ENCODE measurements at regions not wholly inside any gene's neighbourhood (a gene's known extent, or its start where the extent isn't known, plus 50 kb on each side); places are given as distances from the start of the nearest gene placed in this dataset.

- TF ChIP-seq CTCF (IDR thresholded peaks at IDR 0.05; ENCODE audit: insufficient read depth, missing control alignments), result no peak
- DNase-seq (ENCODE audit: insufficient read length, low spot score), result no peak
- no peak for FAIRE-seq
Measured at GRCh38 chr6:164554700-164555476, 754.5 kb downstream of the C6orf118 start.

DNA sequence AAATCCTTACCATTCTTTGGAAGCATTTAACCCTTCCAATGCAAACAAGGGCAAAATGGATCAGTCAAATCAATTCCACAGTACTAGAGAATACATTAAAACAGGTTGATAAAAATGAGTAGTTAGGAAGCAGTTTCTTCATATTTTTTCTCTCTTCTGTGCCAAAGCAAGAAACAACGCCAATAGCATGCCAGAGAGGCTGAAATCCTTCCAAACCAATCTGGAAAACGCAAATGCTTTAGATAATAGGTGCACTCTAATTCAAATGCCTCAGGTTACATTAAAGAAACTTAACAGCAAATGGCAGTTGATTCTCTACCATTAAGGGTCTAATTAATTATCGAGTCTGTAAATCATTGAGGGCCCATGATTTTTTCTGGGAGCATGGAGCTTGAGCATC, 755.2 kb downstream of the C6orf118 start:
- no peak for DNase-seq (ENCODE audit: insufficient read length, low spot score)
- TF ChIP-seq CTCF (IDR thresholded peaks at IDR 0.05; ENCODE audit: insufficient read depth, missing control alignments), result no peak
- no peak for FAIRE-seq

DNA sequence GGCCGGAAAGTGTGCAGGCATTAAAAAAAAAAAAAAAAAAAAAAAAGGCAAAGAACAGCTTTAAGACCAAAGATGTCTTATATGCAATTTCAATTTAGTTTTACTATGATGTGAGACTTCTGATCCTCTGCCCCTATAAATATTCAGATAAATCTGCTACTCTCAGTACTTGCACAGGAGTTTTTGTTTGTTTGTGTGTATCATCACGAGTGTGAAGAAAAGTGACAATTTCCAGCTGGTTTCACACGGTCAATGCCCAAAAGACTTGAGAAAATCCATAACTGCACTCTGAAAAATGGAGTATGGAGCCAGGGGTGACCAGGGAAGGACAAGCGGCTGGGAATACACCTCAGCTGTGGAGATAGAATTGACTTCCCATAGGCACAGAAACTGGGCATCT, 757.7 kb downstream of the C6orf118 start:
- FAIRE-seq, result no peak
- DNase-seq (ENCODE audit: insufficient read length, low spot score), result no peak
- TF ChIP-seq CTCF (IDR thresholded peaks at IDR 0.05; ENCODE audit: insufficient read depth, missing control alignments), result no peak

DNA sequence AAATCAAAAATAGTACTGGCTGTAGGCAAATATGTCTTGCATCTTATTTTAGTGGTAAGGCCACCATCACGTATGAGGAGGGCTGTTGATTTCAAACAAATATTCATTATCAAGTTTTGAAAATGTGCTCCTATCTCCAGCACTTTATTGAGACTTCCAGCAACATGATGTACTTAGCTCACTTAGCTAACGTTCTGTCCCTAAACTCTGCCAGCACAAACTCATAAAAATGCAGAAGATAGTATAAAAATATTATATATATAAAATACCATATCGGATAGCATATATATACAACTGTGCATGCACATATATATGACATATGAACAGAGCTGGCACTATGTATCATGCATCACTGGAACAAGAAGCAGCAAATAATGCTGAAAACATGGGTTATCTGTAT, 762.3 kb downstream of the C6orf118 start:
- DNase-seq (ENCODE audit: insufficient read length, low spot score) (no peak), FAIRE-seq (no peak)
- TF ChIP-seq CTCF (IDR thresholded peaks at IDR 0.05; ENCODE audit: insufficient read depth, missing control alignments), result no peak

GRCh38 chr6:164546263-164546662, 763.1 kb downstream of the C6orf118 start:
- no peak for TF ChIP-seq CTCF (IDR thresholded peaks at IDR 0.05; ENCODE audit: insufficient read depth, missing control alignments)
- no peak for FAIRE-seq
- no peak for DNase-seq (ENCODE audit: insufficient read length, low spot score)

GRCh38 chr6:164534070-164534766, 775.2 kb downstream of the C6orf118 start:
- no peak for TF ChIP-seq CTCF (IDR thresholded peaks at IDR 0.05; ENCODE audit: insufficient read depth, missing control alignments)
- FAIRE-seq, result no peak
- DNase-seq (ENCODE audit: insufficient read length, low spot score), result no peak

- TF ChIP-seq CTCF (IDR thresholded peaks at IDR 0.05; ENCODE audit: insufficient read depth, missing control alignments), result no peak
- DNase-seq (ENCODE audit: insufficient read length, low spot score), result no peak
- FAIRE-seq, result no peak
Measured at GRCh38 chr6:164533045-164533362, 776.4 kb downstream of the C6orf118 start.
